HG02852 (cell line): ENCODE measurements at regions not wholly inside any gene's neighbourhood (a gene's known extent, or its start where the extent isn't known, plus 50 kb on each side); places are given as distances from the start of the nearest gene placed in this dataset.

Experiments
- ATAC-seq: cut with Tn5 transposase; IDR thresholded peaks from one replicate; pipeline ENCODE4 v1.9.1; 2021; ENCODE audit warnings: mild to moderate bottlenecking, moderate library complexity; ENCODE audit not compliant: unreplicated experiment

GRCh38 chr3:113051787-113052186 lies 61.0 kb downstream of the GTPBP8 start:
- ATAC-seq = no peak

GRCh38 chr3:113053169-113053568 lies 62.4 kb downstream of the GTPBP8 start:
- ATAC-seq = no peak

- no peak for ATAC-seq
Observed at GRCh38 chr3:113054552-113054951, 63.8 kb downstream of the GTPBP8 start.

- no peak for ATAC-seq
Observed at GRCh38 chr3:113055201-113055600, 64.4 kb downstream of the GTPBP8 start.

GRCh38 chr3:113055961-113056360 lies 65.2 kb downstream of the GTPBP8 start:
- no peak for ATAC-seq

- ATAC-seq = peak; percentile 88
Observed at GRCh38 chr3:113057117-113057516, 66.3 kb downstream of the GTPBP8 start.

- ATAC-seq = peak; percentile 28
Observed at GRCh38 chr3:113058188-113058587, 67.4 kb downstream of the GTPBP8 start.

- ATAC-seq = no peak
Observed at GRCh38 chr3:113062705-113063104, 71.9 kb downstream of the GTPBP8 start.

GRCh38 chr3:113063126-113063894 lies 72.5 kb downstream of the GTPBP8 start:
- ATAC-seq = no peak

GRCh38 chr3:113064183-113064582 lies 73.4 kb downstream of the GTPBP8 start:
- ATAC-seq = no peak

GRCh38 chr3:113065336-113065735 lies 74.6 kb downstream of the GTPBP8 start:
- ATAC-seq = no peak

GRCh38 chr3:113070072-113070640 lies 79.4 kb downstream of the GTPBP8 start:
- no peak for ATAC-seq

- peak; percentile 91 for ATAC-seq
Observed at GRCh38 chr3:113070681-113071113, 79.9 kb downstream of the GTPBP8 start.

GRCh38 chr3:113075588-113075987 lies 84.8 kb downstream of the GTPBP8 start:
- no peak for ATAC-seq

- peak; percentile 92 for ATAC-seq
Observed at GRCh38 chr3:113079218-113079961, 88.6 kb downstream of the GTPBP8 start.

- no peak for ATAC-seq
Observed at GRCh38 chr3:113084777-113085176, 94.0 kb downstream of the GTPBP8 start.

- ATAC-seq = no peak
Observed at GRCh38 chr3:113086560-113087461, 96.0 kb downstream of the GTPBP8 start.

GRCh38 chr3:113088616-113089015 lies 97.8 kb downstream of the GTPBP8 start:
- ATAC-seq = no peak

- ATAC-seq = no peak
Observed at GRCh38 chr3:113091417-113091816, 100.6 kb downstream of the GTPBP8 start.

GRCh38 chr3:113092746-113093145 lies 102.0 kb downstream of the GTPBP8 start:
- ATAC-seq = no peak
